OCI-LY7 (cell line): ENCODE measurements at regions not wholly inside any gene's neighbourhood (a gene's known extent, or its start where the extent isn't known, plus 50 kb on each side); places are given as distances from the start of the nearest gene placed in this dataset.

Source experiments
- BruUV-seq: library from RNA; stranded (reverse); fragments of 400-500 nt; replicated peaks from 2 replicates; lab custom pipeline; 2021; lab: Mats Ljungman, UMichigan
- CTCF ChIA-PET: fragments of 300-600 bp; sonication (Branson Sonifier 250); formaldehyde crosslinking; loops from one replicate; lab custom pipeline; 2022; ENCODE audit warnings: antibody characterized with exemption; ENCODE audit not compliant: unreplicated experiment; lab: Charles Lee
- POLR2A ChIA-PET: fragments of 300-600 bp; sonication (Branson Sonifier 250); formaldehyde crosslinking; loops from one replicate; lab custom pipeline; 2022; ENCODE audit warnings: antibody characterized with exemption; lab: Charles Lee
- DNase-seq: peaks from one replicate; pipeline ENCODE4 v3.0.0-alpha.2; 2015; ENCODE audit warnings: low spot score
- H2AFZ ChIP-seq: fragments of 200-600 bp; sonication (generic), shearing (Covaris generic); 2 replicates; pipeline ENCODE4 v1.6.1; 2014; ENCODE audit warnings: mild to moderate bottlenecking, antibody characterized with exemption, low read length, moderate library complexity
- H3K27ac ChIP-seq: fragments of 200-600 bp; sonication (generic); 2 replicates; pipeline ENCODE4 v1.5.1; 2014; ENCODE audit warnings: mixed run types, low read depth, mild to moderate bottlenecking, moderate library complexity, low read length, inconsistent platforms; ENCODE audit not compliant: poor library complexity, severe bottlenecking
- H3K36me3 ChIP-seq: fragments of 200-600 bp; sonication (generic); 2 replicates; pipeline ENCODE4 v1.6.1; 2014; ENCODE audit warnings: mild to moderate bottlenecking, antibody characterized with exemption, low read length, moderate library complexity, mixed read lengths; ENCODE audit not compliant: insufficient read depth
- H3K4me1 ChIP-seq: fragments of 200-600 bp; sonication (generic); 2 replicates; pipeline ENCODE4 v1.5.1; 2014; ENCODE audit warnings: mild to moderate bottlenecking, low read length; ENCODE audit not compliant: insufficient read depth, poor library complexity, severe bottlenecking
- H3K4me2 ChIP-seq: fragments of 200-600 bp; sonication (generic); 2 replicates; pipeline ENCODE4 v1.6.1; 2014; ENCODE audit warnings: mild to moderate bottlenecking, low read length
- H3K4me3 ChIP-seq: fragments of 200-600 bp; sonication (generic); 2 replicates; pipeline ENCODE4 v1.5.1; 2014; ENCODE audit warnings: mild to moderate bottlenecking, low read depth, low read length; ENCODE audit not compliant: poor library complexity, severe bottlenecking
- H3K79me2 ChIP-seq: fragments of 200-600 bp; sonication (generic); 2 replicates; pipeline ENCODE4 v1.6.1; 2016; ENCODE audit warnings: low read depth, mild to moderate bottlenecking, low read length, moderate library complexity, mixed read lengths; ENCODE audit not compliant: insufficient read depth
- H3K9me2 ChIP-seq: fragments of 200-600 bp; sonication (generic); 2 replicates; pipeline ENCODE4 v1.6.1; 2016; ENCODE audit warnings: mild to moderate bottlenecking, low read length, mixed read lengths; ENCODE audit not compliant: insufficient read depth
- H3K9me3 ChIP-seq: fragments of 200-600 bp; sonication (generic); 2 replicates; pipeline ENCODE4 v1.6.1; 2014; ENCODE audit warnings: mild to moderate bottlenecking, mixed run types, low read length, mixed read lengths
- H4K20me1 ChIP-seq: fragments of 200-600 bp; sonication (generic); 2 replicates; pipeline ENCODE4 v1.6.1; 2014; ENCODE audit warnings: mild to moderate bottlenecking, antibody characterized with exemption, low read length, moderate library complexity, mixed read lengths; ENCODE audit not compliant: insufficient read depth
- CTCF ChIP-seq: fragments of 200-600 bp; sonication (generic); conservative IDR thresholded peaks from 2 replicates; pipeline ENCODE4 v1.5.1; 2014; ENCODE audit warnings: mild to moderate bottlenecking, antibody characterized with exemption, low read length, moderate library complexity, mixed read lengths
- EZH2phosphoT487 ChIP-seq: fragments of 200-600 bp; sonication (generic); IDR thresholded peaks from 2 replicates; pipeline ENCODE4 v1.6.1; 2018; ENCODE audit warnings: low read depth, borderline replicate concordance, mild to moderate bottlenecking, mixed run types, antibody characterized with exemption, low read length, moderate library complexity, mixed read lengths
- intact Hi-C: fragments of 100-400 bp; cut with micrococcal nuclease; formaldehyde crosslinking; loops from one replicate; pipeline ENCODE4 v1.10.0; 2022; ENCODE audit not compliant: unreplicated experiment

- Histone ChIP-seq H3K4me1 (peaks cover 16% of the 10 kb centered on the region), H3K9me2 (no peaks in the 10 kb centered on the region), H3K4me3 (no peak overlapping the region), H3K36me3 (no peaks in the 10 kb centered on the region), H2AFZ (no peak overlapping the region), H3K4me2 (no peak overlapping the region), H3K79me2 (no peaks in the 10 kb centered on the region), H3K27ac (no peak overlapping the region), H3K9me3 (no peaks in the 10 kb centered on the region), H4K20me1 (no peaks in the 10 kb centered on the region)
- no peak for TF ChIP-seq EZH2phosphoT487
- no peak for TF ChIP-seq CTCF
- POLR2A ChIA-PET = interaction anchor here (0.6 to 1.5 kb wide), 4 partner anchors 12 to 664 kb away, joined by 3 to 4 read pairs (median 3); no protein-coding TSS in a partner anchor
- intact Hi-C loops = no loop called here
- DNase-seq = no peak
- CTCF ChIA-PET = no interaction called here
- no TSS peak for BruUV-seq
Measured at GRCh38 chr3:71966185-71966584, 181.2 kb upstream of the PROK2 start.

GRCh38 chr3:71964170-71964569 lies 179.2 kb upstream of the PROK2 start:
- H3K4me1 ChIP-seq = peaks cover 16% of the 10 kb centered on the region
- ChIA-PET CTCF (no interaction called here), POLR2A (interaction anchor here (0.9 to 1.4 kb wide), 3 partner anchors 14 to 115 kb away, joined by 3 to 4 read pairs (median 3); no protein-coding TSS in a partner anchor)
- H3K27ac ChIP-seq = no peak overlapping the region
- no peaks in the 10 kb centered on the region for H3K79me2 ChIP-seq
- no peaks in the 10 kb centered on the region for H4K20me1 ChIP-seq
- no peak for TF ChIP-seq EZH2phosphoT487
- TF ChIP-seq CTCF = no peak
- H3K9me3 ChIP-seq = no peaks in the 10 kb centered on the region
- intact Hi-C loops = no loop called here
- no peak overlapping the region for H3K4me3 ChIP-seq
- DNase-seq = no peak
- no peak overlapping the region for H3K4me2 ChIP-seq
- no peak overlapping the region for H2AFZ ChIP-seq
- BruUV-seq = no TSS peak
- no peaks in the 10 kb centered on the region for H3K36me3 ChIP-seq
- no peaks in the 10 kb centered on the region for H3K9me2 ChIP-seq

GRCh38 chr3:71962561-71963240 lies 177.8 kb upstream of the PROK2 start:
- no TSS peak for BruUV-seq
- intact Hi-C loops = no loop called here

More at GRCh38 chr3:71962561-71963240, 177.8 kb upstream of the PROK2 start:
- Histone ChIP-seq H3K79me2 (no peaks in the 10 kb centered on the region), H3K4me2 (no peak overlapping the region), H3K9me3 (no peaks in the 10 kb centered on the region), H3K27ac (no peak overlapping the region), H4K20me1 (no peaks in the 10 kb centered on the region), H3K9me2 (no peaks in the 10 kb centered on the region), H3K36me3 (no peaks in the 10 kb centered on the region), H3K4me1 (peaks cover 25% of the 10 kb centered on the region), H3K4me3 (no peak overlapping the region), H2AFZ (no peak overlapping the region)
- TF ChIP-seq EZH2phosphoT487 (no peak), CTCF (no peak)
- no peak for DNase-seq
- ChIA-PET CTCF (no interaction called here), POLR2A (interaction anchor here (2.1 kb wide), 1 partner anchor 8 kb away, joined by 7 read pairs; no protein-coding TSS in a partner anchor)
